ENCODE measurements at regions not wholly inside any gene's neighbourhood (a gene's known extent, or its start where the extent isn't known, plus 50 kb on each side); places are given as distances from the start of the nearest gene placed in this dataset.

GRCh38 chr5:89922161-89922560 is 487.4 kb downstream of the CETN3 start:
- no peak overlapping the region for H3K4me3 ChIP-seq (replicated peaks; ENCODE audit: insufficient read depth, low read length)
- TF ChIP-seq GABPA (IDR thresholded peaks at IDR 0.05; ENCODE audit: low read depth), result no peak
- TF ChIP-seq, protein P1, sequence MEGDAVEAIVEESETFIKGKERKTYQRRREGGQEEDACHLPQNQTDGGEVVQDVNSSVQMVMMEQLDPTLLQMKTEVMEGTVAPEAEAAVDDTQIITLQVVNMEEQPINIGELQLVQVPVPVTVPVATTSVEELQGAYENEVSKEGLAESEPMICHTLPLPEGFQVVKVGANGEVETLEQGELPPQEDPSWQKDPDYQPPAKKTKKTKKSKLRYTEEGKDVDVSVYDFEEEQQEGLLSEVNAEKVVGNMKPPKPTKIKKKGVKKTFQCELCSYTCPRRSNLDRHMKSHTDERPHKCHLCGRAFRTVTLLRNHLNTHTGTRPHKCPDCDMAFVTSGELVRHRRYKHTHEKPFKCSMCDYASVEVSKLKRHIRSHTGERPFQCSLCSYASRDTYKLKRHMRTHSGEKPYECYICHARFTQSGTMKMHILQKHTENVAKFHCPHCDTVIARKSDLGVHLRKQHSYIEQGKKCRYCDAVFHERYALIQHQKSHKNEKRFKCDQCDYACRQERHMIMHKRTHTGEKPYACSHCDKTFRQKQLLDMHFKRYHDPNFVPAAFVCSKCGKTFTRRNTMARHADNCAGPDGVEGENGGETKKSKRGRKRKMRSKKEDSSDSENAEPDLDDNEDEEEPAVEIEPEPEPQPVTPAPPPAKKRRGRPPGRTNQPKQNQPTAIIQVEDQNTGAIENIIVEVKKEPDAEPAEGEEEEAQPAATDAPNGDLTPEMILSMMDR (IDR thresholded peaks at IDR 0.05; ENCODE audit: insufficient read depth, low read length), result no peak
- TF ChIP-seq SPI1 (IDR thresholded peaks at IDR 0.05; ENCODE audit: borderline replicate concordance, low read depth), result no peak
- TF ChIP-seq POLR2AphosphoS5 (IDR thresholded peaks at IDR 0.05; ENCODE audit: low read depth), result no peak
- no peak for TF ChIP-seq REST (IDR thresholded peaks at IDR 0.05; ENCODE audit: insufficient replicate concordance, low read depth)
- H3K27me3 ChIP-seq (ENCODE audit: insufficient read depth, poor library complexity, severe bottlenecking), result no peaks in the 10 kb centered on the region
- no peak for DNase-seq (ENCODE audit: low read depth in 1 of 2, low spot score in 1 of 2)
- H3K27ac ChIP-seq (replicated peaks), result no peak overlapping the region

- no peak for DNase-seq (ENCODE audit: low read depth in 1 of 2, low spot score in 1 of 2)
- no peaks in the 10 kb centered on the region for H3K27me3 ChIP-seq (ENCODE audit: insufficient read depth, poor library complexity, severe bottlenecking)
- no peak overlapping the region for H3K4me3 ChIP-seq (replicated peaks; ENCODE audit: insufficient read depth, low read length)
- H3K27ac ChIP-seq (replicated peaks), result no peak overlapping the region
- TF ChIP-seq SPI1 (IDR thresholded peaks at IDR 0.05; ENCODE audit: borderline replicate concordance, low read depth) (no peak), GABPA (IDR thresholded peaks at IDR 0.05; ENCODE audit: low read depth) (no peak), REST (IDR thresholded peaks at IDR 0.05; ENCODE audit: insufficient replicate concordance, low read depth) (no peak), POLR2AphosphoS5 (IDR thresholded peaks at IDR 0.05; ENCODE audit: low read depth) (no peak)
- TF ChIP-seq, protein P1 (IDR thresholded peaks at IDR 0.05; ENCODE audit: insufficient read depth, low read length), result no peak
Measured at GRCh38 chr5:89917112-89917511, 492.4 kb downstream of the CETN3 start.

GRCh38 chr5:89916131-89916530 is 493.4 kb downstream of the CETN3 start:
- DNase-seq (ENCODE audit: low read depth in 1 of 2, low spot score in 1 of 2), result no peak
- H3K27me3 ChIP-seq (ENCODE audit: insufficient read depth, poor library complexity, severe bottlenecking), result no peaks in the 10 kb centered on the region
- H3K27ac ChIP-seq (replicated peaks), result no peak overlapping the region
- H3K4me3 ChIP-seq (replicated peaks; ENCODE audit: insufficient read depth, low read length), result no peak overlapping the region
- no peak for TF ChIP-seq REST (IDR thresholded peaks at IDR 0.05; ENCODE audit: insufficient replicate concordance, low read depth)
- TF ChIP-seq SPI1 (IDR thresholded peaks at IDR 0.05; ENCODE audit: borderline replicate concordance, low read depth), result no peak
- TF ChIP-seq GABPA (IDR thresholded peaks at IDR 0.05; ENCODE audit: low read depth), result no peak
- TF ChIP-seq, protein P1 (IDR thresholded peaks at IDR 0.05; ENCODE audit: insufficient read depth, low read length), result no peak
- TF ChIP-seq POLR2AphosphoS5 (IDR thresholded peaks at IDR 0.05; ENCODE audit: low read depth), result no peak
